NCI-H345 treated with DMSO at 0.1 percent for 48 hours (cell line): ENCODE measurements at regions not wholly inside any gene's neighbourhood (a gene's known extent, or its start where the extent isn't known, plus 50 kb on each side); places are given as distances from the start of the nearest gene placed in this dataset.

Experiments used
- DNase-seq: peaks from one replicate; lab custom pipeline; 2025; ENCODE audit not compliant: unreplicated experiment; lab: John Stamatoyannopoulos, UW

- no peak for DNase-seq
These were observed 443.8 kb upstream of the TGFBR2 start for GRCh38 chr3:30162579-30162978.

- no peak for DNase-seq
These were observed 439.9 kb upstream of the TGFBR2 start for GRCh38 chr3:30166535-30166934.

- DNase-seq, result no peak
These were observed 438.8 kb upstream of the TGFBR2 start for GRCh38 chr3:30167541-30168011.

DNA sequence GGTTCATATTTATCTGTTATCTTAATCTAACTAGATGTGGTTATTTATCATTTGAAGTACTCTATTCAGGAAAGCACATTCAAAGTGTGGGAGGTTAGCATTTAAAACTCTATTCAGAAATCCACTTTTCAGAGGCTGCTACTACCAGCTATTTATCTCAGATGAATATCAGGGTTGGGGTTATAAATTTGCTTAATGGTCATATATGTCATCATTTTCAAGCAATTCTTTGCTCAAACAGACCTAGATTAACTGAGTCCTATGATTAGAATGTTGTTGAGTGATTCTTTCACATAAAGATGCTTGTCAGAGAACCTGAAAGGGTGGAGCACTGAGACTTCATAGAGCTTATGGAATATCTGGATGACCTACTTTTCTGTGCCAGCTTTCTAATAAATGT is 436.9 kb upstream of the TGFBR2 start:
- DNase-seq, result no peak

DNA sequence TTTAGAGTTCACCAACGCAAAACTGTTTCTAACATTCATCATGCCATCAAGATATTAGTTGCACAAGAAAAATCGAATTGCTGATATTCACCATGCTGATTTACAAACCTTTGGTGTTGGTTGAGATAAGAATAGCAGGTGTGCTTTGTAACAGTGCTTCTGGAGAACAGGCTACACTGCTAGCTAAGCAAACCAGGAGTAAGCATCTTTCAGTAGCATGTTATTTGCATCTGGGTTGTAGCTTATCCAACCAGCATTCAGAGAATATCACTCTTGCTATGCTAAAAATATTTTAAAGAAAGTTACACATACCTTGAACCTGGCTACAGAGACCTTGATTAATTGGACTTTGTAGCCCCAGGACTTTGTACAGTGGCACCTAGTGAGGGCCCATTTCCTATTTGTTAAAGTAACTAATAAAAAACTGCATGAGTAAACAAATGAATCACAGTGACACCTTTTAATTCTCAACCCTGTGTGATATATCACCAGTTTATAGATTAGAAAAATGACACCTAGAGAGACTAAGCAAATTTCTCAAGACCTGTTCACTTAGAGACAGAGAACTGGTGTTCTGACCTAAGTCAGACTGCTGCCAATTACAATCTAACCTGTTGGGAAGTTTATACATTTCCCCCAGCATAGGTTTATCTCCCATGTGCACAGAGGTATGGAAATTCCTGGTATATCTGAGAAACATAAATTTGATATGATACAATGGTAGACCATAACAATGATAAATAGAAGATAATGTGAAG is 435.5 kb upstream of the TGFBR2 start:
- no peak for DNase-seq

DNA sequence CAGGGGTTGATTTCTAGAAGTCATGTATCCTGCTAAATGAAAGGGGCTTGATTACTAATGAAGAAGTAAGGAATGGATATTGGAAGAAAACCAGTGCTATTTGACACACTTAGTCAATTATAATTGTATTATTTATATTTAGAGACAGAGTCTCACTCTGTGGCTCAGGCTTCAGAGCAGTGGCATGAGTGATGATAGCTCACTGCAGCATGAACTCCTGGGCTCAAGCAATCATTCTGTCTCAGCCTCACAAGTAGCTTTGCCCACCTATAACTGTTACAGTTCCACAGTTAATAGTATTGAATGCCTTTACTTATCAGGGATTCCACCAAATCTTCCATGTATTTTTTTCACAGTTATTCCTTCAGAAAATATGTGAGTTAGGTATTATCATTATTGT is 432.0 kb upstream of the TGFBR2 start:
- DNase-seq, result no peak

GRCh38 chr3:30180310-30181177 is 425.9 kb upstream of the TGFBR2 start:
- no peak for DNase-seq

DNA sequence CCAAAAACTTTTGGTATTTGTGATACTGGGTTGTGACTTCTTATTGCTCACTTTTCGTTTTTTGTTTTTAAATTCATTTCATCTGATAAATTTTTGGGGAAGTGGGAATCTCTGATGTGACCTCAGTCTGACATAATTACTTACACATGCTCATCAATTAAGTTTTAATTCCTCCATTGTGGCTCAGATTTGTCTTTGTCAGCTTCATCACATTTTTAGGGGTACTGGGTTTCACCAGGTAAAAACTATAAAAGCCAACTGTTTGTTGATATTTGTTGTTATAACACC is 425.3 kb upstream of the TGFBR2 start:
- DNase-seq, result no peak

DNA sequence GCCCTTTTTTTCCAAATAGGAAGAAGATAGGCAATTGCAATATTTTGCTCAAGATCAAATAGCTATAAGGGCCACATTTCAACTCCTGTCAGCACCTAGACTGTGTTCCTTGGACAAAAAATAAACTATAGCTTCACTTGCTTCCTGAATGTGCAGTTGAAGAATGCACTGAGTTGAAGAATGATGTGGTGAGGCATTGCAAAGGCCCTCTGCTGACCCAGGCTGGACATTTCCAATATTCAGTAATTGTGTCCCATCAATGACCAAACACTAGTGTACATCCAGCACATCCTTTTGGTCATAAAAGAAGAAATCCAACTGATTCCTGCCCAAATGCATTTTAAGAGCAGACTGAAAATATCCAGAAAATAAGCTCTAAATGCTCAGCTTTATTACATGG is 424.8 kb upstream of the TGFBR2 start:
- DNase-seq, result no peak

DNA sequence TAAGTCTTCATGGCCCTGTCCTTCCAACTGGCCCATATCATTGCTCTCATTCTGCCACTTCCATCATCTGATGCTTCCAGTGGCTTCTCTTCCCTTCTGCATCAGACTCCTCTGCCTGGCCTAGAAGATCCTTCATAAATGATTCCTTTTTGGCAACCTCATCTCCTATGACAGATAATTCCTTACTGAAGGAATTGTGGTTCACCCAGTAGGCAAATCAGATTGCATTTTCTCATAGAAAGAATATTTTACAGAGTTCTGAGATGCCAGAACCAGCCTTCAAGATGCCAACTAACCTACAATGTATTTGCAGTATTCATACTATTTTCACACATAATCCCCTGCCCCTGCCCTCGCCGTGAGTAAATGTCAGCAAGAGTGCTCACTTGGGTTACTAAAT is 423.0 kb upstream of the TGFBR2 start:
- DNase-seq, result no peak

DNA sequence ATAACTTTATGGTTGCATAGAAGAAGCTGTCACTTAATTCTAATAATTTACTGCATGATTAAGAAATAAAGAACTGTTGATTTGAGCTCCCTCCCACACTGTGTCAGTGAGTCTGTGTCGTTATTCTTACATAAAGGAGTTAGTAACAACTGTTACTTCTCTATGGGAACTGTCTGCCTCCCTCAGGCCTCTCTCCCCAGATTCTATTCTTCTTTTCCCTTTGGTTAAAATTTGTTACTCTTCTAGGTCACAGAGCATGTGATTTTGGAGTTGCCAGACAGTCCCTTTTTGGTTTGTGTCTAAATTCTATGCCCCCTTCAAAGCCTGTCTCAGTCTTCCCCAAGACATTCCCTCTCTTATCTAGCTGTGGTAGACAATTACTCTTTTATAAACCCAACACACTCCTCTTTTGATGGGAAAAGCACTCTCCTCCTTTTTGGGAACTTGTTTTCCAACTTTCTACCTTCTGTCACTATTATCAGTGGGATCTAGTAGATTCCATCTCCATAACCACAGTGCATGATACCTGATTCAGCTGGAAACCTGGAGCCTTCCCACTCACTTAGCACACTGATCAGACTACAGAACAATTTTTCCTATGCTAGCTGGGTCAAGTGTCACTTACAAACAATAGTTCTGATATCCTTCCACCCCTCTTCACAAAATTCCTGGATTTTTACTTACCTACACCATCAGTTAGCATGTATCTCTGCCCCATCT is 422.1 kb upstream of the TGFBR2 start:
- DNase-seq, result no peak

DNA sequence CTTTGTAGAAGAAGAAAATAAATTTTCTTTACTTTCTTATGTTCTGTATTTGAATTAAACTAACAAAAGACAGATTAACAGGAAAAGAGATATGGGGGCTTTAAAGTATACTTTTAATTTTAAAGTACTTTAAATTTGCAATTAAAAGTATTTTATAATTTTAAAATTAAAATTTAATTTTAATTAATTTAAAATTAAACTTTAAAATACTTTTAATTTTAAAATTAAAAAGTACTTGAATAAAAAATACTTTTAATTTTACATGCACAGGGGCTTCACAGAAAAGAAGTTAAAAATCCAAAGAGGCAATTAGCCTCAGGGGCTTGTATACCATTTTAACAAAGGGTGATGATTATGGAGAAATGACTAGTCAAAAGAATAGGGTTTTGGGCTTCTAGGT is 420.5 kb upstream of the TGFBR2 start:
- DNase-seq, result no peak

DNA sequence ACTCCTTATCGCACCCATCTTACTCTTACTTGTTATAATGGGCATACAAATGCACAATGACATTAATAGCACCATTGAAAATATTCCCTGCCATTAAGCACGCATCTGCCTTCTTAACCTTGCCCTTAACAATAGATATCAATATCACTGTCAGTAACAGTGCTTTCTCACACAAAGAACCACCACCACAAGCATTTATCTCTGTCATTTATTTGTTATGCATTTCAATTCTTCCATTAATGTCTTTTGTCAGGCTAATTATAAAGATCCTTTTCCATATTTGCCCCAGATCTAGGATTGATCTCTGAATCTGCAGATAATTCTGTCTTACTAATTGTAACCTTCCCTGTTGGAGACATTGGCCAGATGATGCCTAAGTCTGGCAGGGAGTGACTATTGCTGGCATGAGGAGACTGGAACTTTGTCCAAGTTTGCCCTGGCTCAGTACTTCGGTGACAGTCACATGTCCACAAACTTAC is 419.6 kb upstream of the TGFBR2 start:
- DNase-seq, result no peak

GRCh38 chr3:30187366-30187765 is 419.0 kb upstream of the TGFBR2 start:
- DNase-seq, result no peak

DNA sequence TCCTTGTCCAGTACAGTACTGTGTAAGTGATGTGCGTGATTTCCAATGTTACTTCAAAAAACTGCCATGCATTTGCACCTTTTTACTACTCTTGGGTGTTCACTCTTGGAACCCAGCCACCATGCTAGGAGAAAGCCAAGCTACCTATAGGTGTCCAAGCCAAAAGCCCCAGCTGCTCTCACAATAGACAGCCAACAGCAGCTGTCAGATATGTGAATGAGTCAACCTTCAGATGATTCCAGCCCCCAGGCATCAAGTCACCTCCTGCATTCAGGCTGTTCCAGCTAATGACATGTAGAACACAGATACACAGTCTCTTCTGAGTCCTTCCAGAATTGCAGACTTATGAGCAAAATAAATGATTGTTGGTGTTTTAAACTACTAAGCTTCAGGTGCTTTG is 417.7 kb upstream of the TGFBR2 start:
- peak; percentile 40 for DNase-seq

DNA sequence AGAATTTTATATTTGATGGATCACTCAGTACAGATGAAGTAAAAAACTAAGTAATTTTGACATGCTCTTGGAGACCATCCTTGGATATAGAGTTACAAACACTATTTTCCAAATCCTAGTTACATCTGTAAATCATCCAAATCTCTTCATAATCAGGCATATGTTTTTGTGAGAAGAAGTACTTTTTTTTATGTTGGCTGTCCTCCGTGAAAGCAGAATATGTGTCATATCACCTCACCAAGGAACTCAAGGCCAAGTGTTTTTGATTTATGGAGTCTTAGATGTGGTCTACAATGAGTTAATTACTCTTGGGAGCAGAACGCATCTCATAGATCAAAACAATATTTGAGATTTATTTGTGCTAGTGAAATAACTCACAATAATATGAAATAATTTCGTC is 416.5 kb upstream of the TGFBR2 start:
- DNase-seq, result no peak

DNA sequence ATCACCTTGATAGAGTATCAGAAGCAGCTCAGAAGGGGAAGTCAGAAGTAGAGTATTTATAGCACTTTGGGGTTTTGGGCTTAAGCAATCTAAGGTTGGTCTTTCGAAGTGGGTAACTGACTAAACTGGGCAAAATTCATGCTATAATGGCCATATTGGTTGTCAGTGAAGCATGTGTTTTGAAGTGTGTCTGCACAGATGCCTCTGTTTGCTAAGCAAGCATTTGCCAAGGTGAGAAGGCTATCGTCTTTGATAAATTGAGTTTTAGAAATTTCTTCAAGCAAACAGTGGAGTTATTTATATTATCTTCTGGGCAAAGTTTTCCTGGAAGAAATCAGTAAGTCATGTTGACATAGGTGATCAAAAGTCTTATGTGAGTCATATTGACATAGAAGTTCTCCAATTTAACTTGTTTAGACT is 412.8 kb upstream of the TGFBR2 start:
- no peak for DNase-seq

GRCh38 chr3:30195352-30195751 is 411.0 kb upstream of the TGFBR2 start:
- no peak for DNase-seq

GRCh38 chr3:30198162-30198561 is 408.2 kb upstream of the TGFBR2 start:
- DNase-seq, result no peak

- peak; percentile 33 for DNase-seq
These were observed 407.2 kb upstream of the TGFBR2 start for GRCh38 chr3:30199096-30199759.

DNA sequence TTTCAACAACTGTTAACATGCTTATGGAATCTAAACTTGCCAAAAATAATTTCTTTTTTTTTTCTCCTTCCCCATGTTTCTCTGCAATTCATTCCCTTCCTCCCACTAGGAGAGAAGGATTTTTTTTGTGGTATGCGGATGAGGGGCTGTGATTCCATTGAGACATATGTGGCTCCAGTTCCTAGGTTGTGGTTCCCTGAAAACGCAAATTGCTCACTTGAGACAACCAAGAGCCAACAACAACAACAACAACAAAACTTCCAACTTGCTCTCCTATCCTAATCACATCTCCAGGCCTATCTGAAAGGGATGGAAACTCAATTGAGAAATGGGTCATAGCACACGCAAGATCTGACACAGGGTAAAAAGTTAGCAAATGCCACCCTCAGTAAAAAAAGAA is 406.5 kb upstream of the TGFBR2 start:
- no peak for DNase-seq
